CD14-positive monocyte (primary cell): ENCODE measurements at regions not wholly inside any gene's neighbourhood (a gene's known extent, or its start where the extent isn't known, plus 50 kb on each side); places are given as distances from the start of the nearest gene placed in this dataset.

Experiments used
- DNase-seq, 3 donors: peaks; one replicate each; pipeline ENCODE4 v3.0.0-alpha.2; 2011 to 2022
- H2AFZ ChIP-seq: 2 replicates; pipeline ENCODE4 v1.6.0; 2012; ENCODE audit warnings: mild to moderate bottlenecking, low read depth, low read length, inconsistent platforms; ENCODE audit not compliant: insufficient read depth, poor library complexity, severe bottlenecking
- H3K27ac ChIP-seq, 2 donors: 1 replicate in 1 of 2; 2 replicates in 1 of 2; pipeline ENCODE4 v1.5.1; 2012 to 2013; ENCODE audit warnings: low read length in 2 of 2, control low read depth in 1 of 2, inconsistent platforms in 1 of 2, low read depth in 1 of 2, mild to moderate bottlenecking in 1 of 2
- H3K27me3 ChIP-seq, 2 donors: one replicate each; pipeline versions ENCODE4 v1.6.0 to v1.6.1; 2011 to 2013; ENCODE audit warnings: low read length in 2 of 2; ENCODE audit not compliant: control insufficient read depth in 2 of 2, insufficient read depth in 2 of 2
- H3K36me3 ChIP-seq, 2 donors: replicated peaks in 1 of 2; 1 replicate in 1 of 2; 2 replicates in 1 of 2; pipeline versions ENCODE4 v1.5.1 to v1.6.1; 2012 to 2013; ENCODE audit warnings: low read length in 2 of 2, control low read depth in 1 of 2, inconsistent platforms in 1 of 2, mild to moderate bottlenecking in 1 of 2; ENCODE audit not compliant: insufficient read depth in 2 of 2, control insufficient read depth in 1 of 2
- H3K4me1 ChIP-seq, 2 donors: 1 replicate in 1 of 2; 2 replicates in 1 of 2; pipeline versions ENCODE4 v1.5.1 to v1.6.1; 2012 to 2013; ENCODE audit warnings: low read length in 2 of 2, control low read depth in 1 of 2, inconsistent platforms in 1 of 2, mild to moderate bottlenecking in 1 of 2, moderate library complexity in 1 of 2; ENCODE audit not compliant: insufficient read depth in 2 of 2, control insufficient read depth in 1 of 2
- H3K4me2 ChIP-seq: replicated peaks from 2 replicates; pipeline ENCODE3; 2012; ENCODE audit warnings: low read length, moderate library complexity, mild to moderate bottlenecking; ENCODE audit not compliant: poor library complexity, severe bottlenecking; ENCODE audit errors: extremely low read depth
- H3K4me3 ChIP-seq, 3 experiments: fragments of 200-600 bp in 1 of 3; sonication (generic) in 1 of 3; replicated peaks in 1 of 3; 1 replicate in 2 of 3; 2 replicates in 1 of 3; pipeline ENCODE4 v1.5.1; 2011 to 2013; ENCODE audit warnings: low read length in 3 of 3, mild to moderate bottlenecking in 3 of 3, control low read depth in 2 of 3, low read depth in 2 of 3, inconsistent platforms in 1 of 3, moderate library complexity in 1 of 3
- H3K79me2 ChIP-seq: 2 replicates; pipeline ENCODE4 v1.6.0; 2012; ENCODE audit warnings: mild to moderate bottlenecking, control low read depth, inconsistent platforms, low read length, moderate library complexity; ENCODE audit not compliant: insufficient read depth
- H3K9ac ChIP-seq: 2 replicates; pipeline ENCODE4 v1.6.0; 2017; ENCODE audit warnings: low read length, mild to moderate bottlenecking; ENCODE audit not compliant: insufficient read depth, poor library complexity, severe bottlenecking
- H3K9me3 ChIP-seq, 2 donors: replicated peaks in 1 of 2; 1 replicate in 1 of 2; 2 replicates in 1 of 2; pipeline versions ENCODE4 v1.5.1 to v1.6.1; 2012 to 2013; ENCODE audit warnings: low read length in 2 of 2, control low read depth in 1 of 2; ENCODE audit not compliant: control insufficient read depth in 1 of 2, insufficient read depth in 1 of 2
- H4K20me1 ChIP-seq: 2 replicates; pipeline ENCODE4 v1.6.0; 2012; ENCODE audit warnings: mild to moderate bottlenecking, low read length, control low read depth, moderate library complexity; ENCODE audit not compliant: insufficient read depth
- H3K27ac Mint-ChIP-seq, 7 donors: one replicate each; pipeline ENCODE4 v1.8.0; 2020; ENCODE audit warnings: mild to moderate bottlenecking in 7 of 7, mixed read lengths in 7 of 7, moderate library complexity in 6 of 7, inconsistent platforms in 2 of 7
- H3K27me3 Mint-ChIP-seq, 3 donors: one replicate each; pipeline ENCODE4 v1.8.0; 2021 to 2022; ENCODE audit warnings: low read depth in 3 of 3, mild to moderate bottlenecking in 3 of 3, mixed read lengths in 3 of 3, moderate library complexity in 3 of 3, inconsistent platforms in 1 of 3
- H3K36me3 Mint-ChIP-seq, 2 donors: one replicate each; pipeline ENCODE4 v1.8.0; 2020; ENCODE audit warnings: mixed read lengths in 2 of 2, inconsistent platforms in 1 of 2, mild to moderate bottlenecking in 1 of 2
- H3K4me1 Mint-ChIP-seq: one replicate; pipeline ENCODE4 v1.8.0; 2020; ENCODE audit warnings: mild to moderate bottlenecking, mixed read lengths
- H3K4me3 Mint-ChIP-seq, 2 donors: one replicate each; pipeline ENCODE4 v1.8.0; 2020; ENCODE audit warnings: mild to moderate bottlenecking in 2 of 2, mixed read lengths in 2 of 2, moderate library complexity in 1 of 2
- H3K9me3 Mint-ChIP-seq, 7 donors: one replicate each; pipeline ENCODE4 v1.8.0; 2020 to 2022; ENCODE audit warnings: mixed read lengths in 7 of 7, mild to moderate bottlenecking in 6 of 7, moderate library complexity in 6 of 7, inconsistent platforms in 2 of 7
- WGBS: methylation state at CpG from one replicate; pipeline ENCODE4 v1.1.5; 2013; ENCODE audit warnings: missing lambda C conversion rate; ENCODE audit not compliant: insufficient coverage; 5-methylcytosine and 5-hydroxymethylcytosine counted together
- intact Hi-C, 2 donors: fragments of 100-400 bp; cut with micrococcal nuclease; formaldehyde crosslinking; loops; one replicate each; pipeline versions ENCODE4 v1.15.0 to v1.15.1; 2023
- TF ChIP-seq, protein P1 (sequence below): fragments of 200-600 bp; IDR thresholded peaks from one replicate; pipeline ENCODE4 v1.8.0; 2022; ENCODE audit warnings: antibody characterized with exemption, mild to moderate bottlenecking

DNA sequence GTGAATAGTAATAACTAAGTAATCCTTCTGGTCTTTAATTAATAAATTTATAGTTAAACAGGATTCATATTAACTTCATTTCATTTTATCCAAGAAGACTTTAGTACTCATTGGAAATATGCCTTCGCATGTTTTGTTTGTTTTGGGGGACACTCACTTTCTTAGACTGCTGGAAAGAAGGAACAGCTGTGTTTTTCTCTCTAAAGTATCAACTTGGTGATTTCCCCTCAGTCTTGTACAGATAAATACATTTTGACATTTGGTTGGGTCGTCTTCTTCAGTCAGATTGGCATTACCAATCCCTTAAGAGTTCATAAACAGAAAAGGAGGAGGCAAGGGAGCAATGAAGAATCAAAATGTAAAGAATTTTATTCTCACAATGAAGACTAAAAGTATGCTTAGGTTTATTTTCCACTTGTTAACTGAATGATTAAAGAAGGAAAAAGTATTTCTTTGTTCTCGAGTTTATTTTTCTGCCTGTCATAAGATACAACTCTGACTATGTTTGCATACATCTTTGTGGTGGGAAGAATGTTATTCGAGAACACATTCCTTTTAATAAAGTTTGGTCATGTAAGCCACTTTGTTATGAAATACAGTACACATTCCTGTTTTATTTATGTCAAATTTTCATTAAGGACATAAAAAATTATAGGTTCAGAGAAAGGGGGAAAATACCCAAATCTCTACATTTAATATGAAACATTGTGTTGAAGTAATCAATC lies 140.2 kb downstream of the GMNC start:
- WGBS = no CpG with 5 or more reads among the region's 4 CpGs
- Mint-ChIP-seq H3K4me3 (no peak overlapping the region), H3K27ac (no peak overlapping the region), H3K36me3 (no peaks in the 10 kb centered on the region), H3K27me3 (no peaks in the 10 kb centered on the region), H3K9me3 (peaks cover 0 to 2% (median 0%) of the 10 kb centered on the region in 7 donors), H3K4me1 (no peaks in the 10 kb centered on the region)
- Histone ChIP-seq H4K20me1 (no peaks in the 10 kb centered on the region), H3K9ac (no peak overlapping the region), H3K79me2 (no peaks in the 10 kb centered on the region), H3K4me1 (no peaks in the 10 kb centered on the region), H3K4me3 (no peak overlapping the region), H3K36me3 (no peaks in the 10 kb centered on the region), H3K27ac (no peak overlapping the region), H3K27me3 (no peaks in the 10 kb centered on the region), H2AFZ (no peak overlapping the region), H3K9me3 (no peaks in the 10 kb centered on the region), H3K4me2 (no peak overlapping the region)
- intact Hi-C loops = no loop called here
- TF ChIP-seq, protein P1, sequence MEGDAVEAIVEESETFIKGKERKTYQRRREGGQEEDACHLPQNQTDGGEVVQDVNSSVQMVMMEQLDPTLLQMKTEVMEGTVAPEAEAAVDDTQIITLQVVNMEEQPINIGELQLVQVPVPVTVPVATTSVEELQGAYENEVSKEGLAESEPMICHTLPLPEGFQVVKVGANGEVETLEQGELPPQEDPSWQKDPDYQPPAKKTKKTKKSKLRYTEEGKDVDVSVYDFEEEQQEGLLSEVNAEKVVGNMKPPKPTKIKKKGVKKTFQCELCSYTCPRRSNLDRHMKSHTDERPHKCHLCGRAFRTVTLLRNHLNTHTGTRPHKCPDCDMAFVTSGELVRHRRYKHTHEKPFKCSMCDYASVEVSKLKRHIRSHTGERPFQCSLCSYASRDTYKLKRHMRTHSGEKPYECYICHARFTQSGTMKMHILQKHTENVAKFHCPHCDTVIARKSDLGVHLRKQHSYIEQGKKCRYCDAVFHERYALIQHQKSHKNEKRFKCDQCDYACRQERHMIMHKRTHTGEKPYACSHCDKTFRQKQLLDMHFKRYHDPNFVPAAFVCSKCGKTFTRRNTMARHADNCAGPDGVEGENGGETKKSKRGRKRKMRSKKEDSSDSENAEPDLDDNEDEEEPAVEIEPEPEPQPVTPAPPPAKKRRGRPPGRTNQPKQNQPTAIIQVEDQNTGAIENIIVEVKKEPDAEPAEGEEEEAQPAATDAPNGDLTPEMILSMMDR = no peak
- no peak for DNase-seq

DNA sequence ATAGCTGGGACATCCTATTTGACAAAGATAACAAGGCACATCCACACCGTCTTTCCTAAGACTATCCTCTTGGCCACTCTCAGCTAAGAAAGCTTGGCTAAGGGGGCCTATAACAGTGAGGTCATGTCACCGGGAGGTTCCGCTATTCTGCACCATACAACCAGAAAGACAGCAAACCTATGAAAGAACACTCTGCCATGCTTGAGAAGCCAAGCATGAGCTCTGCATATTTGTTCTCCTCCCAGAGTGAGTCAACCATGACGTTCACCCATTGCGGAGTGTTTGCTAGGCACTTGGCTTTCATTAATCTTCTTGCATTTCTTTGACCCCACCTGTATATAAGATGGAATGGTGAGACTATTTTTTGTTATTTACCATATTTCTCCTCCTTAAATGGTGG lies 141.2 kb downstream of the GMNC start:
- no peaks in the 10 kb centered on the region for H3K36me3 Mint-ChIP-seq
- Histone ChIP-seq H3K4me2 (no peak overlapping the region), H3K36me3 (no peaks in the 10 kb centered on the region), H3K4me1 (no peaks in the 10 kb centered on the region), H3K27ac (no peak overlapping the region), H3K27me3 (no peaks in the 10 kb centered on the region), H3K4me3 (no peak overlapping the region), H2AFZ (no peak overlapping the region), H3K9me3 (no peaks in the 10 kb centered on the region), H3K9ac (no peak overlapping the region), H4K20me1 (no peaks in the 10 kb centered on the region), H3K79me2 (no peaks in the 10 kb centered on the region)
- no peaks in the 10 kb centered on the region for H3K27me3 Mint-ChIP-seq
- no peak overlapping the region for H3K4me3 Mint-ChIP-seq
- no peaks in the 10 kb centered on the region for H3K4me1 Mint-ChIP-seq
- 100% methylated on average over 3 of the region's 5 CpGs for WGBS
- TF ChIP-seq, protein P1 = no peak
- no peak overlapping the region for H3K27ac Mint-ChIP-seq
- DNase-seq = no peak
- peaks cover 0 to 2% (median 0%) of the 10 kb centered on the region in 7 donors for H3K9me3 Mint-ChIP-seq
- intact Hi-C loops = no loop called here
